NCI-H2107 treated with DMSO at 0.1 percent for 48 hours (cell line): ENCODE measurements at regions not wholly inside any gene's neighbourhood (a gene's known extent, or its start where the extent isn't known, plus 50 kb on each side); places are given as distances from the start of the nearest gene placed in this dataset.

ENCODE experiments used
- DNase-seq: peaks from one replicate; lab custom pipeline; 2025; ENCODE audit not compliant: unreplicated experiment; lab: John Stamatoyannopoulos, UW

DNA sequence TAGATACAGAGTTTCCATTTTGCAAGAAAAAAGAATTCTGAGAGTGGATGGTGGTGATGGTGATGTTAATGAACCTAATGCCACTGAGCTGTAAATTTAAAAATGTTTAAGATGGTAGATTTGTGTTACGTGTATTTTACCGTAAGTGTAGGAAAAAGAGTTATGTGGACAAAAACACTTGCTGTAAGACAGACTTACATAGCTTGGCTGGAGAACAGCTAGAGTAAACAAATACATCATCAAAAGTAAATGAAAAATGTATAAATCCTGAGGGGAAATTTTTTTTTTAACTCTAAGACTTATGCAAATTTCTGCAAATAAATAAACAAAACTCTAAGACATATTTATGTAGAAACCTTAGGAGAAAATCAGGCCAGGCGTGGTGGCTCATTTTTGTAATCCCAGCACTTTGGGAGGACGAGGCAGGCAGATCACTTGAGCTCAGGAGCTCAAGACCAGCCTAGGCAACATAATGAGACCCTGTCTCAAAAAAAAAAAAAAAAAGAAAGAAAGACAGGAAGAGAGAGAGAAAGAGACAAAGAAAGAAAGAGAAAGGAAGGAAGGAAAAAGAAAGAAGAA, 66.2 kb upstream of the CDK13 start:
- no peak for DNase-seq

DNA sequence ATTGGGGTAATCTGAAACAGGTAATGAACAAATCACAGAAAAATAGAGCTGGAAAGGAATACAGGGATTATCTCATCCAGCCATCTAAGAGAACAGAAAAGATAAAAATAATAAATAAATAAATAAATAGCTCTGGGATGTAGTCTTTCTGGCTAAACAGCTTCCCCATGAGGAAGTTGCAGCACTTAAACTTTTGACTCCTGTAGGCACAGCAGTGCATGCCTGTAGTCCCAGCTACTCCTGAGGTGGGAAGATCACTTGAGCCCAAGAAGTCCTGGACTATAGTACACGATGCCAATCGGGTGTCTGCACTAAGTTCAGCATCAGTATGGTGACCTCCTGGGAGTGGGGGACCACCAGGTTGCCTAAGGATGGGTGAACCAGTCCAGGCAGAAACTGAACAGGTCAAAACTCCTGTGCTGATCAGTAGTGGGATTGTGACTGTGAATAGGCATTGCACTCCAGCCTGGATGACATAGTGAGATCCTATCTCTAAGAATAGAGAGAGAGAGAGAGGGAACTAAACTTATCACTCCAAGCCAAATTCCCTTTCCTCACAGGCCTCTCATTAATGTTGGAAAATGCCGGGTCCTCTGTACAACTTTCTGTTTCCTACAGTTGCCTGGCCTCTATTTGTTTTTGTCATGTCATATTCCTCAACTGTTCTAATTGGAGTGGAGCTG, 61.7 kb upstream of the CDK13 start:
- no peak for DNase-seq

DNA sequence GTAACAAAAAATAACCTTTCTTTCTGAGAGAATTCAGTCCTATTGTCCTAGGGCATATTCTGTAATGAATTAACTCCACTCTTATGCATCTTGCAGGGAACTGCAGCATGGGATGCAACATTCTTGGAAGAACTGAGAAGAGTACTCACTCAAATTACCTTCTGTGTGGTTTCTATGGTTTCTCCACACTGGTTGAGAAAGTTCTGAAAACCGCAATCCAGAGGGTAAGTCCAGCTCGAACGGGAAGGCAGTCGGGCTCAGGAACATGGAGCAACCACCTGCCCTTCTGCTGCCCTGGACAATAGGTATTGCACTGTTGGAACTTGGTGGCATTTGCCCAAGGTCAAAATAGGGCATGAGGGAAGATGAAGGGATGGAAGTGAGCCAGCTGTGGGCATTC, 59.6 kb upstream of the CDK13 start:
- no peak for DNase-seq

DNA sequence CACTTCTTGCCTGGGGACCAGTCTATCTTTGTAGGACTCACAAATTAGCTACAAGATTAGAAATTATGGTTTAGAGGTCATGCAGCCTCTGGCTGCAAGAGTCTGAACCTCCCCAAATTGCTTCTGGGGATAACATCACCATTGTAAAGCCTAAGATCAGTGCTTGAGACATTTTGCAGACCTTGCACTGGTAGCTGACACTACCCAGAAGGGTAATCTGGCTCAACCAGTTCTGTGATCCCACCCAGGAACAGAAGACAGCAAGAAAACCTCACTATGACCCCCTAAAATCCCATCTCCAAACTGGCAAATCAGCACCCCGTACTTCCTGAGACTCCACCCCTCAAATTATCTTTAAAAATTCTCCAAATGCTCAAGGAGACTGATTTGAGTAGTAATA, 58.2 kb upstream of the CDK13 start:
- no peak for DNase-seq

- no peak for DNase-seq
These were observed 57.7 kb upstream of the CDK13 start for GRCh38 chr7:39892361-39892760.

- no peak for DNase-seq
These were observed 55.2 kb upstream of the CDK13 start for GRCh38 chr7:39894904-39895303.

- no peak for DNase-seq
These were observed 53.2 kb upstream of the CDK13 start for GRCh38 chr7:39896840-39897239.

DNA sequence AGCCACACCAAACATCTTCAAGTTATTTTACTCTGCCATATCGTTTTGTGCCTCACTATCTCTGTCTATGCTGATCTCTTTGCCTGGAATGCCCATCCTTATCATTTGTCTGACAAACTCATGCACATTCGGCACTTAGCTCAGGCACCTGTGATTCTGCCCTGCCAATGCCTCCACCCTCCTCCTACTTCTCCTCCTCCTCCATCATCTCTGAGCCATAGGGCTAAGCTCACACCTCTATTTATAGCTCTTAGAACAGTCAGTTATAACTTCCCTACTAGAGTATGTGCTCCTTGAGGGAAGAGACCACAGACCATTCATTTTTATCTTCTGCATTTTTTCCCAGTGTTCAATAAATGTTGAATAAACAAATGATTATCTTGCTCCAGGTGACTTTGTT, 51.2 kb upstream of the CDK13 start:
- DNase-seq, result no peak
